ENCODE measurements at regions not wholly inside any gene's neighbourhood (a gene's known extent, or its start where the extent isn't known, plus 50 kb on each side); places are given as distances from the start of the nearest gene placed in this dataset.

GRCh38 chr13:43981512-43982301, 102.0 kb downstream of the LACC1 start (continued):
- no peak for TF ChIP-seq CHD7 (IDR thresholded peaks at IDR 0.05; ENCODE audit: insufficient replicate concordance, low read length)
- no peak for TF ChIP-seq USF2 (IDR thresholded peaks at IDR 0.05; ENCODE audit: low read length)
- no peak for TF ChIP-seq EZH2 (IDR thresholded peaks at IDR 0.05; ENCODE audit: low read depth, low read length, severe bottlenecking)
